Islet precursor cell (in vitro differentiated cells): ENCODE measurements at regions not wholly inside any gene's neighbourhood (a gene's known extent, or its start where the extent isn't known, plus 50 kb on each side); places are given as distances from the start of the nearest gene placed in this dataset.
A peak's percentile ranks its signal among the peaks of the same experiment; 100 is the strongest.
"Not testable (repeated sequence)": the region's sequence is repeated elsewhere in the genome, so short reads cannot be mapped to it uniquely, and the experiment has no call there.

Experiments
- DNase-seq: peaks from one replicate; pipeline ENCODE4 v3.0.0-alpha.2; 2018

DNA sequence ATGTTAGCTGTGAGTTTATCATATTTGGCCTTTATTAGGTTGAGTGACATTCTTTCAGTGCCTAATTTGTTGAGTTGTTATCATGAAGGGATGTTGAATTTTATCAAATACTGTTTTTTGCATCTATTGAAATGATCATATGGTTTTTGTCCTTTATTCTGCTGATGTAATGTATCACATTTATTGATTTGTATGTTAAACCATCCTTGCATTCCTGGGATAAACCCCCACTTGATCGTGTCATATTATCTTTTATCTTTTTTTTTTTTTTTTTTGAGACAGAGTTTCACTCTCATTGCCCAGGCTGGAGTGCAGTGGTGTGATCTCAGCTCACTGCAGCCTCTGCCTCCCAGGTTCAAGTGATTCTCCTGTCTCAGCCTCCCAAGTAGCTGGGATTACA lies 51.9 kb upstream of the MFGE8 start:
- DNase-seq, result not testable (repeated sequence)

GRCh38 chr15:88970232-88970631 lies 57.1 kb upstream of the MFGE8 start:
- DNase-seq, result no peak

- no peak for DNase-seq
Observed at GRCh38 chr15:88974392-88974791, 61.2 kb upstream of the MFGE8 start.

- no peak for DNase-seq
Observed at GRCh38 chr15:88975891-88976290, 62.7 kb upstream of the MFGE8 start.

DNA sequence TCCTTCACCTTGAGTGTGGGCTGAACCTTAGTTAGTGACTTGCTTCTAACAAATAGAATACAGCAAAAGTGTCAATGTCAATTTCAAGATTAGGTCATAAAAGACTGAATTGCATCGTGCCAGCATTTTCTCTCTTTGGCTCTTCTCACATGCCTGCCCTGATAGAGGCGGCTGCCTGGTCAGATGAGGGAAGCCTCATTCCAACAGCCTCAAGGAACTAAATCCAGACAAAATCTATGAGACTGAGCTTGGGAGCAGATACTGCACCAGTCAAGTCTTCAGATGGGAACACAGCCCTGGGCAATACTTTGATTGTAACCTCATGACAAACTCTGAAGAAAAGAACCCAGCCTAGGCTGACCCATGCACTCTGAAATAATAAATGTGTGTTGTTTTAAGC lies 63.5 kb upstream of the MFGE8 start:
- no peak for DNase-seq

DNA sequence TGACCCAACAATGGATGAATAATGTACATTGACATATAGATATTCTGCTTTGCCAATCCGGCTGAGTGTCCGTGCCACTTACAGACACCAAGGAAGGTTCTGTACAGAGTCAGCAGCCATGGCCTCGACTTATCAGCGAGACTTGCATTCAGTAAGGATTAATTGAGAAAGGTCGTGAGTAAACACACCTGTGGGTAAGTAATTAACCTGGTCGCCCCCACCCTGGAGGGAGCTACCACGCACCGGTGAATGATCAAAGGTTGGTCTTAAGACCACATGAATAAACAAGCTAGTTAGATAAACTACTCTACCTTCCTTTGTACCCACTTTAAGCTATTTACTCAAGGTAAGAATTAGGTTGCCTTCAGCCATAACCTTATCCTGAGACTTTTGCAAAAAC lies 66.5 kb upstream of the MFGE8 start:
- no peak for DNase-seq

DNA sequence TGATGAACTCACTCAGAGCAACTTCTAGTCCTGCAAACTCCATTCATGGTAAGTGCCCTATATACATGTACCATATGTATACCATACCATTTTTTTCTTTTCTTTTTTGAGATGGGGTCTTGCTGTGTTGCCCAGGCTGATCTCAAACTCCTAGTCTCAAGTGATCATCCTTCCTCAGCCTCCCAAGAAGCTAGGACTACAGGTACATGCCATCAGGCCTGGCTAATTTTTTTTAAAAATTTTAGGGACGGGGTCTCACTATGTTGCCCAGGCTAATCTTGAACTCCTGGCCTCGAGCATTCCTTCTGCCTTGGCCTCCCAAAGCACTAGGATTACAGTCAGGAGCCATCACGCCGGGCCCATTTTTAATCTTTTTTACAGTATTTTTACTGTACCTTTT lies 67.3 kb upstream of the MFGE8 start:
- no peak for DNase-seq

GRCh38 chr15:88981244-88982215 lies 68.4 kb upstream of the MFGE8 start:
- no peak for DNase-seq

GRCh38 chr15:88982304-88982945 lies 69.2 kb upstream of the MFGE8 start:
- DNase-seq, result no peak

DNA sequence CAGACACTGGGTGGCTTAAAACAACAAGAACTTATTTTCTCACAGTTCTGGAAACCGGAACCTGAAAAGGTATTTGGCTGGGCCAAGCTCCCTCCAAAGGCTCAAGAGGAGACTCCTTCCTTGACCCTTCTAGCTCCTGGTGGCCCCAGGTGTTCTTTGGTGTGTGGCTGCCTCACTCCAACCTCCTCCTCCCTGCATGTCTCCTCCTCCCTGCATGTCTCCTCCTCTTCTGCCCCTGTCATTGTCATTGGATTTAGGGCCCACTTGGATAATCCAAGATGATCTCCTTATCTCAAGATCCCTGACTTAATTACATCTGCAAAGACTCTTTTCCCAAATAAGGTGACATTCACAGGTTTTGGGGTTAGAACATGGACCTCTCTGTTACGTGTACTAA lies 69.8 kb upstream of the MFGE8 start:
- no peak for DNase-seq

DNA sequence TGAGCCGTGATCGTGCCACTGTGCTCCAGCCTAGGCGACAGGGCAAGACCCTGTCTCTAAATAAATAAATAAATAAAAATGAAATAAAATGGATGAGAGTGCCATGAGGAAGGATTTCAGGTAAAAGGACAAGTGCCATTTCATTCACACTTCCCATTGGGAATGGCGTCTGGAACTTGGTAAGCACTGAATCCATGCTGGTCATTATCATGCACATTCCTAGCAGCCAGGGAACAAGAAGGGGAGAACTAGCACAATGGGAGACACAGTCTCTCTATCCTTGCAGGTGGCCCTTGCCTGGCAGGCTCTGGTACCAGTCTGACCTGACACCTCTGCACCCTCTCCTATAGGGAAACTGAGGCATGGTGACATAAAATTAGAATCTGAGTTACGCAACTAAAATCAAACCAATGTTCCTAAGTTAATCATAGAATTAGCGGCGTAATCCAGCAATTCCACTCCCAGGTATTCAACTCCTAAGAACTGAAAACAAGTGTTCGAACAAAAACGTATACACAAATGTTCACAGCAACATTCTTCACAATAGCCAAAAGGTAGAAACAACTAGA lies 70.8 kb upstream of the MFGE8 start:
- no peak for DNase-seq

DNA sequence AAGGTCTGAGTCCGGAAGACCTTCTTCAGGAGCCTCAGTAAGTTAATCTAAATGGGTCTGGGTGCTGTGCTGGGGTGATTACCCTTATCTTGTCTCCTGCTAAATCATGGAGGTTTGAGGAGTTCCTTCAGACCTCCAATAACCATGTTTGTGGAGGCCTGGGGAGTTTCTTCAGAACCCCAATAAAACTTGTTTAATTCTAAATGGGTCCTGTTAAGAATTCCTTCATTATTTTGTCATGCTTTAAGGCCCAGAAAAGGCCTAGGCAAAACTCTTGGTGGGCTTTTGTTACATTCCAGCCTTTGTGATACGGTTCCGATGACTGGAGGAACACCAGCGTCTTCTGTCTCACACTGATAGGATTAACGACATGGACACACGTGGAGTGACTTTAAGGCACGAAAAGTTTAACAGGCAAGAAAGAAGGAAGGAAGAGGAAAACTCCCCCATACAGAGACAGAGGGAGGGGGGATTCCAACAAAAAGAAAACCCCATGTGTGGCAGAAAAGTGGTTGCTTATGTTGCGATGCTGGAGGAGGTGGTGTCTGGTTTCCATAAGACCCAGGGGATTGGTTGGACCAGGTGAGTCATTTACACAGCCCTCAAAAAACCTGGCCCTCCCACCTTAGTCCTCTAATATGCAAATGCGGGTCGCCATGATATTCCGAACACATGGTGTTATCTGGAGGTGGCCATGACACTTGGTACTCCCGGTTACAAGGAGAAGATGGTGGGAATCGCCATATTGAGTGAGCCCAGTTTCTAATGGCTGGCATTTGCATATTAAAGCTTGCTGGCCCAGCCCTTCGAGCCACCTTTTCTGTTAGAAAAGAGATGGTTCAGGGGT lies 72.6 kb upstream of the MFGE8 start:
- DNase-seq, result no peak

GRCh38 chr15:88986949-88987590 lies 73.9 kb upstream of the MFGE8 start:
- DNase-seq, result no peak

DNA sequence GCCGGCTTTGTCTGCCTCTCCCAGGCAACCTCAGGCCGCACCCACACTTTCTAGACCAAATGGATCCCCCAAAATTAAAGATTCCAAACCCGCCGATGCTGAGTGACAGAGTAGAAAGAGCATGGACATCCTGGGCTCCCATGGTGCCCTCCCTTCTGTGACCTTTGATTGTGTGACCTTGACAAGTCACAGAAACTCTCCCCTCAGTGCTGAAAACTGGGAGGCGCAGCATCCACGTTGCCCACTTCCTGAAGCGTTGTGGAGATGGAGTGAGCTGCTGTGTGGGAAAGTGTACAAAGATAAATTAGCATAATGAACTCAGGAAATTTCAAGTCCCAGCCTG lies 74.4 kb upstream of the MFGE8 start:
- DNase-seq, result no peak

DNA sequence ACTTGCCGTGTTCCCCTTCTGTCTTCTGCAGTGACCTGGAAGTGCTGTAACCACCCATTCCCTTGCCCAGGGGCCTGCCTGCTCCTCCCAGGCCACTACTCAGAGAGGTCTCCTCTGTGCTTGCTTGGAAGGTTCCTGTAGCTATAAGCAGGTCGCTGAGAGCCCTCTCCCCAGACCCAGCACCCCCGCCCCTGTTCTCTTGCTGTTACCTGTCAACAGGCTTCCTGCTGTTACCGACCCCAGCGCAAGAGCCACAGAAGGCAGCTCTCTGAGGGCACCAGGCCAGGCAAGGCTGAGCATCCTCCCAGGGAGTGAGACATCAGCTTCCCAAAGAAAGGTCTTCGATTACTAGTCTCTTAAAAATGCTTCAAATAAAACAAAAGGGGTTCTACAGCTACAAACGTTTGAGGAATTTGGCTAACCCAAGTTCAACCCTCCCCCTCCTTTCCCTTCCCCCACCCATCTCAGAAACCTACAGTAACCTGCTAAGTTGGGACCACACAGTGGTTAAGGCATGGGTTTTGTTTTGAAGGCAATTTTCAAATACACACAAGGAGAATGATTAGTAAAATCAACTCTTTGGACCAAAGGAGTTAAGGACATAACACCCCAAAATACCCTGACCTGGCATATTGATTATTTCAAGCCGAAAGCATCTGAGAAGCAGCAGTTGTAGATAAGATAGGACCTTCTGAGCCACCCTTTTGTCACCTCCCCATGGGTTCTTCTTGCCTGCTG lies 74.9 kb upstream of the MFGE8 start:
- DNase-seq, result peak; percentile 74

DNA sequence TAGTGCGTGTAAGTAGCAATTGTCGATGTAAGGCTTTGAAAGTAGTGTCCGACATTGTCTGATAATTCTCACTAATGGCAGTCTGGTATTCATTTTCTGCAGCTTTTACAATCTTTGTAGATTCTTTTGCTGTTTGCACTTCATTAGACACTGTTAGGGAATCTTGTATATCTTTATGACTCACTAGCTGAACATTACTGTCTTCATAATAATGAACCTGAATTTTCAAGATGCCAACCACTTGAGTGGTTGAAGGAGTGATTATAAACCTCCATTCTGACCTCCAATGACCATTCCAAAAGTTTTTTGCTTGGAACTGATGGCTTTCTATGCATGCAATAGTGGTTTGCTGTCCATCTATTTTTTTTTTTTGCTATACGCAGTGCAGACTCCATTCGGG lies 76.4 kb upstream of the MFGE8 start:
- DNase-seq, result no peak

DNA sequence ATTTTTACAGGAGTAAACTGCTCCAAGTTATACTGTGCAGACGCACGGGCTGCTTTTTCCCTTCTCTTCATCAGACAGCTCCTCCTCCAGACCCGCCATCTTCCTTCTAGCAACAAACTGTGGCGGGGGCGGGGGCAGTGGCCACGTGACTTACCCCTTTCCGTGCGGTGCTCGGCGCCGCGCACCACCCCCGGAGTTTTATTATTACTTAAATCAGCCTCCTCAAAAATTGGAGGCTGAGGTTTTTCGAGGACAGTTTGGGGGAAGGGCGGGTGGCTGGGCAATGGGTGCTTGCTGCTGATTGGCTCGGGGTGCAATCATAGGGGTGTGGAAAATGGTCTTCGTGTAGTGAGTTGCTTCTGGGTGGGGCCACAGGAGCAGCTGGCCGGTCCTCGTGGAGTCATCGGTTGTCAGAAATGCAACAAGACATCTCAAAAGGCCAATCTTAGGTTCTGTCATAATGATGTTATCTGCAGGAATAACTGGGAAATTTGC lies 77.1 kb upstream of the MFGE8 start:
- DNase-seq, result no peak

DNA sequence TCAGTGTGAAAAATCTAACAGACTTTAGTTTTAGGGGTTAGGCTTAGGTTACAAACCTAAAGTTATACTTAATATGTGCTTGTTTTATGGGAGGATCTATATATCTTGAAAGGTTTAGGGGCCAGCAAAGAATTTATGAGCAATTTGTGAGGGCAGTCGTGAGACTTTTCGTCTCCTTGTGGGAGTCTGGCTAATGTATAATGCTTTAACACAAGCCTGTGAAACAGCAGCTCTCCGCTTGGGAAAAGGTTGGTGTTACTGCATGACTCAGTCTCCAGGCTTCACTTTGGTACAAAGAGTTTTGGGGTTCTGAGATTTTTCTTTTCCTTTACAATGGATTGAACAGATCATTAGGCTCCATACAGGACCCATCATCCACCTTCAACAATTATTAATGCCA lies 79.0 kb upstream of the MFGE8 start:
- DNase-seq, result peak; percentile 76

DNA sequence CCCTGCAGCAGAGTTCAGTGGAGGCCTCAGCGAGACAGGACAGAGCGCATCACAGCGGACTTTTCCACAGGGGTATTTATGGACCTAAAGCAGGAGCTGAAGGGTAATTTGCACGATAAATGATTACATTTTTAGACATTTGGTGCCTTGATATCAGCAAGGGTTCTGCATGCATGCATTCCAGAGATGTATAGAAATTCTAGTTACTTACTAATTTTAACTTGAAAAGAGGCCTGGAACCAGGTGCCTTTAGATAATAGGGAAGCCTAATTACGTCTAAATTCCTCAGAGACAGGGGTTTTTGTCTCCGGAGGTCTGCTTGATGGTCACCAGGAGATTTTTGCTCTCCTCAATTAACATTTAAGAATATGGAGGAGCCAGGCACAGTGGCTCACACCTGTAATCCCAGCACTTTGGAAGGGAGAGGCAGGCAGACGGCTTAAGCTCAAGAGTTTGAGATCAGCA lies 79.8 kb upstream of the MFGE8 start:
- no peak for DNase-seq

DNA sequence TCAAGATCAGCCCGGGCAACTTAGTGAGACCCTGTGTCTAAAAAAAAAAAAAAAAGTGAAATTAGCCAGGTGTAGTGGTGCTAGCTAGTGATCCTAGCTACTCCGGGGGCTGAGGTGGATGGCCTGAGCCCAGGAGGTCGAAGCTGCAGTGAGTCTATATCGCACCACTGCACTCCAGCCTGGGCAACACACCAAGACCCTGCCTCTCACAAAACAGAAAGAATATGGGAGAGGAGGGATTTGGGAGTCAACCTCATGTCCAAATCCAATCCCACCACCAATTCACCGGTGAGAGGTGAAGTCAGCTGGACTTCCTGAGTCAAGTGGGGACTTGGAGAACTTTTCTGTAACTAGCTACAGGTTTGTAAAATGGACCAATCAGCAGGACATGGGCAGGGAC lies 80.5 kb upstream of the MFGE8 start:
- no peak for DNase-seq

GRCh38 chr15:88994286-88994685 lies 81.1 kb upstream of the MFGE8 start:
- DNase-seq, result no peak

- peak; percentile 81 for DNase-seq
Observed at GRCh38 chr15:88995449-88995848, 82.3 kb upstream of the MFGE8 start.
